COLO668 (cell line): ENCODE measurements at regions not wholly inside any gene's neighbourhood (a gene's known extent, or its start where the extent isn't known, plus 50 kb on each side); places are given as distances from the start of the nearest gene placed in this dataset.
A peak's percentile ranks its signal among the peaks of the same experiment; 100 is the strongest.
"Not testable (repeated sequence)": the region's sequence is repeated elsewhere in the genome, so short reads cannot be mapped to it uniquely, and the experiment has no call there.

Source experiments
- DNase-seq: peaks from one replicate; lab custom pipeline; 2025; ENCODE audit not compliant: unreplicated experiment; lab: John Stamatoyannopoulos, UW

DNA sequence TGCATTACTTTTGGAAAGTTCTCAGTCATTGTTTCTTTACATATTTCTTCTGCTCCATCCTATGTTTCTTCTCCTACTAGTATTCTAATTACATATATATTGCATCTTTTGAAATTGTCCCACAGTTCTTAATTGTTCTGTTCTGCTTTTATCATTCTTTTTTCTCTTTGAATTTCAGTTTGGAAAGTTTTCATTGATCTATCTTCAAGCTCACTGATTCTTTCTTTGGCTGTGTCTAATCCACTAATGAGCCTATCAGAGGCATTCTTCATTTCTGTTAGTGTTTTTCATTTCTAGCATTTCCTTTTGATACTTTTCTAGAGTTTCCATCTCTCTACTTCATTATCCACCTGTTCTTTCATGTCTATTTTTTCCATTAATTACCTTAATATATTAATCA, 159.0 kb upstream of the KCNJ15 start:
- DNase-seq = no peak

DNA sequence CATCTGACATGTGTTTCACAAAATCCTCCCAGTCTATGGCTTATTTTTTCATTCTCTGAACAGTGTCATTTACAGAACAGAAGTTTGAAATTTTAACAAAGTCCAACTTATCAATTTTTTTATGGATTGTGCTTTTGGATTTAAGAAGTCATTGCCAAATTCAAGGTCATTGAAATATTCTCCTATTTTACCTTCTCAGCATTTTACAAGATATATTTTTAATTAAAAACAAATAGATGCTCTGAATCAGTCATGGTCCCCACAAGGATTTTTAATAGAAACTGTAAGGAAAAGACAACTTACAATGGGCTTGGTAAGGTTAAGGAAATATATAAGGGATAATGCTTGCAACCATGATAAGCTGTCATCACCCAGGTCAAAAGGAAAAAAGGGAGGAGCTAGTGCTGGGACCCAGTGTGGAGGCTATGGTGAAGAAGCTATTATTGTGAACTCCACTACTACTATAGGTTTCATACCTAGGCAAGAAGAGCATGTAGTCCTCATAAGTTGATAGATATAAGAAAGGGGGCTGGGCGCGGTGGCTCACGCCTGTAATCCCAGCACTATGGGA, 144.5 kb upstream of the KCNJ15 start:
- no peak for DNase-seq

DNA sequence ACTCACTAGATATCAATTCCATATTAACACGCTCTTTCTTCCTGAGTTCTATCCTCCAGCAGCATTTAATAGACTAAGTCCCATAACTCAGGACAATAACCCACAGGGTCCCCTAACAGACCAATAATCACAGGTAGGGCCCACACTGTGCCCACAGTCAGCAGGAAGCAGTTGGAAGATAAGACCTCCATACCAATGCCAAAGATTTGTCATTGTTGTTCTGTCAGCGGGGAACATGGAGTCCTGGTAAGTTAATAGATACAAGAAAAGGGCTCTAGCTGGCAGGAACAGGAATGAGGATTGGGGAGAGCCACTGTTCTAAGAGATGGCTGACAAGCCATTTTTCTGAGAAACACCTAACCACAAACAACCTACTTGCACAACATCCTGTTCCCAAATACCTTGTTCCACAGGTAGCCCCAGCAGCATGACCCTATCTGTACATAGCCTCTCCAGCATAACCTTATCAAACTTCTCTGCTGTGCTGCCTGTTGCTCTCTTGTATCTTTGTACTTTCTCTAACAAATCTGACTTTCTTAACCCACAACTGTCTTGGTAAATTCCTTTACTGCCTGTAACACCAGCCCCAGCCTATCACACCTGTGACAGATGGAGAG, 142.0 kb upstream of the KCNJ15 start:
- no peak for DNase-seq

DNA sequence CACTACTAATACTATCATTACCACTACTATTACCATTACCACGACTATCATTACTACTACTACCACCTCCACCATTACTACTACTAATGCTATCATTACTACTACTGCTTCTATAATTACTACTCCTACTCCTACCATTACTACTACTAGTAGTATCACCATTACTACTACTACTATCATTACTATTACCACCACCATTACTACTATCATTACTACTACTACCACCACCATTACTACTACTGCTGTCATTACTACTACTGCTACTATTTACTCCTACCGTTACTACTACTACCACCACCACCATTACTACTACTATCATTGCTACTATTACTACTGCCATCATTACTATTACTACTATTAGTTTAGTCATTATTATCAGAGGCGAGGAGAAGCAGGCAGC, 140.9 kb upstream of the KCNJ15 start:
- no peak for DNase-seq

DNA sequence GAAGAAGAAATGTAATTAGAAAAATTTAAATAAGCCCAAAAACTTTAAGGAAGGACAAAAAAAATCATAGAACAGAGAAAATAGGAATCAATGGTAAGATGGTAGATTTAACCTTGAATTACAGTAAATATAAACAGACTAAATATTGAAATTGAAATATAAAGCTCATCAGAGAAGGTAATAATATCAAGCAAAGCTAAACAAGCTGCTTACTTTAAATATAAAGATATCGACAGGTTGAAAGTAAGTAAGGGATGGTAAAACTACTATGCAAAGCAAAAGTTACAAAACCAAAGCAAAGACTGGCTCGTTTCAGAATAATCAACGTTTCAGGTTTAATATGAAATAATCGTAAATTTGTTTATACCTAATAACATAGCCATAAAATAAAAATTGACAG, 137.0 kb upstream of the KCNJ15 start:
- no peak for DNase-seq

DNA sequence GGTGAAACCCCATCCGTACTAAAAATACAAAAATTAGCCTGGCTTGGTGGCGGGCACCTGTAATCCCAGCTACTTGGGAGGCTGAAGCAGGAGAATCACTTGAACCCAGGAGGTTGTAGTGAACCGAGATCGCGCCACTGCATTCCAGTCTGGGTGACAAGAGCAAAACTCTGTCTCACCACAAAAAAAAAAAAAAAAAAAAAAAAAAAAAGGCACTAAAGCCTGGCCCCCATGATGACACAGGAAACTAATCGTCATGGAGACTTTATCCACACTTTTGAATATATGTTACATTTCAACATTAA, 136.2 kb upstream of the KCNJ15 start:
- not testable (repeated sequence) for DNase-seq

DNA sequence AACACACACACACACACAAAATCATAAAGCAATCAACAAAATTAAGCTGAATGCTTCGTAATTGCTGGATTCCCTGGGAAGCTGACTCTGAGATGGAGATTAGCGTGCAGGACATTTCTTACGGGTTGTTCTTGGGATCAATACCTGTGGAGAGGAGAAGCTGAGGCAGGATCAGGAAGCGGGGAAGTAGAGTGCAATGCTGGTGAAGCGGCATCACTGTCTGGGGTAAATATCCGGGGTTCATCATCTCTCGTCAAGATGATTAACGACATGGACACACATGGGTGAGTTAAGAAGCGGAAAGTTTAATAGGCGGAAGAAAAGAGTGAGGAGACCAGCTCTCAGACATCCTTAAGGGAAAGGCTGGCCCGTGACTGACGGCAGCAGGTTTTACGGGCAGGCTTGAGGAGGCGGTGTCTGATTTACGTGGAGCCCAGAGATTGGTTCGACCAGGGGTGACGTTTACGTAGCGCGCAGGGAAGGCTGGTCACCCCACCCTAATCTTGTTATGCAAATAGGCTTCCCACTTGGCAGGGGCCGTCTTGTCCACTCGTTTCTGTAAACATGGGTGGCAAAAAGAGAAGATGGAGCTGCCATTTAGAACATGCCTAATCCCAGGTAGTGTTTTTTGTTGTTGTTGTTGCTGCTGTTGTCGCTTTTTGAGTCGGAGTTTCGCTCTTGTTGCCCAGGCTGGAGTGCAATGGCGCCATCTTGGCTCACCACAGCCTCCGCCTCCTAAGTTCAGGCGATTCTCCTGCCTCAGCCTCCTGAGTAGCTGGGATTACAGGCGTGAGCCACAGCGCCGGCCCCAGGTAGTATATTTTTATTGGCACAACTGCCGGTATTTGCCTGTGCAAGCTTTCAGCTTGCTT, 135.6 kb upstream of the KCNJ15 start:
- DNase-seq = no peak

DNA sequence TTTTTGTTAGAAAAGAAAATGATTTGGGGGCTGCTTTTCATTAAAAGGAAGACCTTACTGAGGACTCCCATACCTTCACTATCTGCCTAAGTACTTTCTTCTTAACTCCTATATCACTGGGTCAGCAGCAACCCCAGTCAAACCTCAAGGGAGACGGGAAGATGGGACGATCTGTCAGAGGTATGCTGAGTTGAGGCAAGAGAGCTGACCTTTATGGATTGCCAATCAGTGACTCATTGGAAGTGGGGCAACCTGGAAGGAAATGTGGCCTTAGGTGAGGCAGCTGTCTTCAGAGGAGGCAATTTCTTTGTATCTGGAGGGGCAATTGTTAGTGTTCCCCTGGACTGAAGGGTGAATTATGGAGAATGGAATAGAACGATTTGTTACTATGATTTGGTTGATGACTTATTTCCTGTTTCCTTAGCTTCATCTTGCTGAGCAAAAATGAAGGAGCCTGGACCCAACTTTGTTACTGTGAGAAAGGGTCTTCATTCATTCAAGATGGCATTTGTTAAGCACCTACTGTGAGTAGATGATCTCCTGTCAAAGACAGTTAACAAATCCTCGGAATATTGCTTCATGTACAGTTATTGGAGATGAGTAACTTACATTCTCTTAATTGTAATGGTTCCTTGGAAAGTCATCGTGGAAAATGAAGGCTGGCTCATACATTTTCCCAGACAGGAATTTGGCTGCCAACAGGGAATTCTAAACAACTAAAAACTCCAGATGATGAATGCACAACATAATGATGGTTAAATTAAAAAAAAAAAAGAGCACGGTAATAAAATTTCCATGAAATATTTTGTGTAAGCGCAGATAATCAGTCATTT, 134.7 kb upstream of the KCNJ15 start:
- DNase-seq = no peak

DNA sequence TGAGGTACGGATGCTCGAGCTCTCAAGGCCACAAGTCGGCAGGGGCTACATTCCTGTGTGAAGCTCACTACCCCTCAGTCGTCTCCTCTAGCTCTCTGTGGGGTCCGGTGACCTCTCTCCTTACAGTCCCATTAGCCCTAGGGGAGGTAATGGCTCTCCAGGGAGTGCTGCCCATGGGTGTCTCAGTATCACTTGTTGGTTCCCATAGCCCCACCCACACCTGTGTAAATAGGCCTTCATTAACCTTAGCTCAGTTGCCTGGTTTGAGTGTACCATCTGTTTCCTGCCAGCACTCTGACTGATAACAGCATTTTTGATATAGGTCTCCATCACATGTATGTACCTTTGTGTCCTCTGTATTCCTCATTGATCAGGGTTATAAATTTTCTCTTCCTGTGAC, 133.2 kb upstream of the KCNJ15 start:
- DNase-seq = peak; percentile 87

DNA sequence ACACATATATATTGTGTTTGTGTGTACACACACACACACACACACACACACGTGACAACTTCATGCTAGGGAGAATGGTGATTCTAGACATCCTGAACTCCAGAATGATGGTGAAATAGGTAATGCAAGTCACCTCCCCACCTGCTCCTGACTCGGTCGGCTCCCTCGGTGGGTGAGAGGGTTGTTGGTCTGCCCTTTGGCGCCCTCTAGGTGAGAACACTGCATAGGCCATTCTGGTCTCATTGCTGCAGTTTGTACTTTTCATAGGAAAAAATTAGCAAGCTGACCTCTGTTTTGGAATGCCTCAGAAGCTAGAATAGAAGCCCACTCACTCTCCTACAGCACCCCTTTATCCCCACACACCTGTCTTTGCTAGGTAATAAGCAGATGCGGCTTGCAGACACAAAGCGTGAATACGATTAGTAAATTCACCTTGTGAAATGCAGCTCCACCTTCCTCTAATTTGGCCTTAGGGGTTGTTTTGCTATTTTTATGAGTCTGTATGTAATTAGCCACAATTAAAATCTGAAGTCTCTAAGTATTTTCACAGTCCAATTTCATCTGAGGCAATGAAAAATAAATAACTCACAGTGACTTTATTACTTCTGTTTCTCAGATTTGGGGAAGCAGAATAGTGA, 130.0 kb upstream of the KCNJ15 start:
- peak; percentile 81 for DNase-seq

DNA sequence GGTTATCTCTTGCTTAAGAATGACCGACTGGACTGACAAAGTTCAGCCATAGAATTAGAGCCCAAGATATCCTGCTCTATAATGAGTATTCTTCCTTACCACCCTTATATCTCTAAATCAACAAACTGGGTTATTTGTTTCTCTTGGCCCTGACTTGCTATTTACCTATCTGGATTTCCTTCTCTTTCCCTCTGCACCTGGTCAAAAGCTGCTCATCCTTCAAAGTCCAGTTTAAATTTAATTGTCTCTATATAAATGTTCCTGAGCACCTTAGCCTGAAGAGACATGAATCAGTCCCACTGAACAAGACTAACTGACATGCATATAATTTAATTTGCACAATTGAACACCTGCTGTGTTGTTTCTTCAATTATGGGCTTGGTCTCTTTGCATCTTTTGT, 127.1 kb upstream of the KCNJ15 start:
- no peak for DNase-seq

DNA sequence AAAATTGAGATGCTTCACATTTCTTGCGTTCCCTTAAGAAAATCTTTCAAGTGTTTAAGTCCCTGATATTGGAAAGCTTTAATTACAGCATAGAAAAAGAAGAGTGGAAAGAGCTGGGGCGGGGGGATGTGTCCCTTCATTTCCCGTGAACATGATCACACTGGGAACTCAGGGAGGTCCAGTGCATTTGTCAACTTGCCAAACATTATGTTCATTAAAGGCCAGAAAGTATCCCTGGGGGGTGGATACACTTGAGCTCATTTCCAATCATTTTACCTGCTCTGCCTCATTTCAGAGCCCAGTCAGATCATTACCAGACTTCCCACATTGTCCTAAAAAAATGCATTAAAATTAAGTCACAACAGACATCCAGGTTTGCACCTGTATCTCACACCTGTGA, 123.6 kb upstream of the KCNJ15 start:
- no peak for DNase-seq

DNA sequence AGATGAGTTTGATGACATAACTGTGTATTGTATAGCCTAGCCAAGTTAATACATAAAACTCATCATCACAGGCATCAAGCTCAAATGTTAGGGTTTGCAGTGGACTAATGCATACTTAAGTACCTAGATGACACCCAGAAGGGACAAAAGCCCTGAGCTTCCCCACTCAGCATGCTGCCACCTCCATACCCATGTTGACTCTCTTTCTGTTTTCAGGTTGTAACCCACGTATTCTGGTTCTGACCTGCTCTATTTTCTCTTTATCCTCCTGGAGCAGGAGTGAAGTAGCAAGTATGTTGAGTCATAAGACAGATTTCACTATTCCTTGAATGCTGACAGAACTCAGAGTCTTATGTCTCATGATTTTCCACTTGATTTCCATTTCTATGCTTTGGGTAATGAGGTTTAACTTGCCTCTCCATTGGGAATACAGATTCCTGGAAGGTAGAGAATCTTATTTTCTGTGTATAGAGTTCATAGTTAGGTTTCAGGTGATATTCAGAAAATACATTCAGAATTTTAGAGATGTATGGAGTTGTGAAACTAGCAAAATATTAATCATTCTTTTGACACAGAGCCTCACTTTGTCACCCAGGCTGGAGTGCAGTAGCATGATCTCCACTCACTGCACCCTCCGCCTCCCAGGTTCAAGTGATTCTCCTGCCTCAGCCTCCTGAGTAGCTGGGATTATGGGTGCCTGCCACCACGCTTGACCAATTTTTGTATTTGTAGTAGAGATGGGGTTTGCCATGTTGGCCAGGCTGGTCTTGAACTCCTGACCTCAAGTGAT, 122.5 kb upstream of the KCNJ15 start:
- no peak for DNase-seq

DNA sequence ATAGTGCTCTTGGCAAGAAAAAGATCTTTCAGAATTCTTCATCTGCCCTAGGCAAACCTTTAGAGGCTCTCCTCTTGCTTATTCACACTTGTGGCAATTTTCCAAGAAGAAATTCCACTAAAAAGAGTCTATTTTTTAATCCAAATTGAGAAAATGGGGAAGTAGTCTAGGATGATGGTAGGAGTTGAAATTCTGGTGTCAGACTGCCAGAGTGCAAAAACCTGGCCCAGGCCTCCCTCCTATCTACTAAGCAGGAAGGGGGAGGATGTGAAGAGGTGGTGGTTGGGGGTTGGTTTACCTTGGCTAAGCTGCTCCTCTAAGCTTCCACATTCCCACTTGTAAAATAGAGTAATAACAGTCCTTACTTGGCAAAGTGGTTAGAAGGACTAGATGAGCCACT, 120.6 kb upstream of the KCNJ15 start:
- DNase-seq = no peak

DNA sequence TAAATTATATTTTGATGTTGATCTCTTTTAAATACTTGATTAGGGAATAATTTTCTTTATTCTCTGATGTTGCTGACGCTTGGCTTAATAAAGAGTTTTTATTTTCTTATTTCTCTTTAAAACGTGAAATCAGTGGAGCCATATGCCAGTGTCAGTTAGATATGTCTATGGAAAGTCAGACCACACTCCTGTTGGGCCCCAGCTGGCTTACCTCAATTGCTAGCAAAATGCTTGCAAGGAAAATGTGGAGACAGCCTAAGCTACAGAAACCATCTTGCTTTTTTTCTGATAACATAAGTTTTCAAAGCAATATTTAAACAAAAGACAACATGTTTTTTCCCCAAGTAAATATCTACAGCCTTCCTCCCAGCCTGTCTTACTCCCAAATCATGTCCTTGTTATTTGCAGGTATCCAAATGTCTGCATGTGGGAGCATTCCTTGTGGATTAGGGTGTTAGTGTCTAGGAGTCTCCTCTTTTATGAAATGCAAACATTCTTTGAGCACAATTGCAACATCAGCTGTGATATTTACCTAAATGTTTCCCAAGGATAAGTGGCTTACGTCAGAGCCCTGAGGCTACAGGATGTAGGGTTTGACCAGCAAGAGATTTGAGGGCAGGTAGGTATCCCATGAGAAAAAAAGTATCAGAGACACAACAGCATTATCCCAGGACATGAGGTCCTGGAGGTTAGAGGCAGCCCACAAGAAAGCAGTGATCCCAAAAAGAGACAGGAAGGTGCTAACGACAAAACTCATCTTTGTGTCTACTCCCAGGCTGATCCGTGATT, 117.2 kb upstream of the KCNJ15 start:
- DNase-seq = peak; percentile 77

DNA sequence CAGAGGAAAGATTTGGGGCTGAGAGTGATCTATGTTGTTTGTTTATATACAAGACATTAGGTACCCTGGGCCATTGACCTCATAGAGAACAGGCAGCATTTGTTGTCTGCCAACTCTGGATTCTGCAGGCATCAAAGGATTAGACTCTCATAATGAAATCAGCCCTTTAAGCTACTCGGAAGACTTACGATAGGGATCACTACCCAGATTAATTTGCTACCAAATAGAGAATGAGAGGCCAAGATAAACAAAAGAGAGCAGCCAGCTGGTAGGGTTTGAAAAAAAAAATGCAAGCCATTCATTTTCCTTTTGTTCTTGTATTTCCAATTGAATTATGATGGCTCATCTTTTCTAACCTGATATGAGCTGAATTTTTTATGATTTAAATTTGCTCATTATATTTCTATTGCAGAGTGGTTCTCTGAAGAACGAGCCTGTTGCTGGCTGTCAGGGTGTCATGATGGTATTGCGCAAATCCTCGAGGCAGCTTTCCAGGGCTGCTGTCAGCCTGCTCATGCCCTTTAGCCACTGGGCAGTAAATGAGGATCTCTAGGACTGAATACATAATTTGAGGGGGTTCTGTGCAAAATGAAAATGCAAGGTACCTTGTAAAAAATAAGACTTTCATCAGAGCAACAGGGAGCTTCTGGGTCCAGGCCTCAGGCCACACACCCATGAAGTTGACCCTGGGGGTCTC, 116.4 kb upstream of the KCNJ15 start:
- DNase-seq = peak; percentile 43

DNA sequence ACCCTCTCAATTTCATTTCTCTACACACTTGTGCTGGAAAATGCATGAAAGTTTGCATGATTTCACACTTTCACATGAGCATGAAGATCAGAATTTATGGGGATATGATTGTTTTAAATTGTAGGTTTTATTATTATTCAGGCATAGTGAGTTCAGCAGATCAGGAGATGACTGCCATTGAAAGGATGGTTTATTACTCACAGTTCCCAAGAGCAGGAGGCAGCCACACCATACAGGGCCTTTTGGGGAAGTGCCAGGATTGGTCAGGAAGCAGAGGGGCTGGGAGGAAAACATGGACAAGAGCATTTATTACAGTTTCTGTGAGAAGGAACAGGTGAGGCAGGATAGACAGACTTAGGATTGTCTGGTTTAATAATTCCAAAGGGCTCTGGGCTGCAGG, 114.6 kb upstream of the KCNJ15 start:
- no peak for DNase-seq

DNA sequence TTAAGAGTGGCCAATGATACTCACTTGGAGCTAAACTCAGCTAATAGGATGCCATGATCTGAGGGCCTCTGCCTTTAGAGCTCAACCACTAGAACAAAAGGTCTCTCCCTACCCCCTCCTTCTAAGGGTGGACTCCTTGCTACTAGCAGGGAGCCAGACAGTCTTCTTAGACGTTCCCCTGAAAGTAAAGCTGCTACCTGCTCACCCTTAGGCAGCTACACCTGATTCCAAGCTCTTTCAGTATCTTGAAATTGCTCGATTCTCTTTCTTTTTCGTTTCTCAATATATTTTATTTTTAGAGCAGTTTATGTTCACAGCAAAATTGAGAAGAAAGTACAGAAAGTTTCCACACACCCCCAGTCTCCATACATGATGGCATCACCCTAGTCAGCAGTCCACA, 112.6 kb upstream of the KCNJ15 start:
- no peak for DNase-seq

DNA sequence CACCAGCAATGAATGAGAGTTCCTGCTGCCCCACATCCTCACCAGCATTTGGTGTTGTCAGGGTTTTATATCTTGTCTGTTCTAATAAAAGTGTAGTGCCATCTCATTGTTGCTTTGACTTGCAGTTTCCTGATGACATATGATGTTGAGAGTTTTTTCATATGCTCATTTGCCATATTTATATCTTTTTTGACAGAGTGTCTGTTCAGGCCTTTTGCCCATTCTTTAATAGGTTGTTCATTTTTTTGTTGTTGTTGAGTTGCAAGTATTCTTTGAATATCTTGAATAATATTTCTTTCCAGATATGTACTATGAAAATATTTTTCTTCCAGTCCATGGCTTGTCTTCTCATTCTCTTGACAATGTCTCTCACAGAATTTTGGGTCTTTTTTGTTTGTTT, 111.7 kb upstream of the KCNJ15 start:
- no peak for DNase-seq
